ENCODE measurements at regions not wholly inside any gene's neighbourhood (a gene's known extent, or its start where the extent isn't known, plus 50 kb on each side); places are given as distances from the start of the nearest gene placed in this dataset.

DNA sequence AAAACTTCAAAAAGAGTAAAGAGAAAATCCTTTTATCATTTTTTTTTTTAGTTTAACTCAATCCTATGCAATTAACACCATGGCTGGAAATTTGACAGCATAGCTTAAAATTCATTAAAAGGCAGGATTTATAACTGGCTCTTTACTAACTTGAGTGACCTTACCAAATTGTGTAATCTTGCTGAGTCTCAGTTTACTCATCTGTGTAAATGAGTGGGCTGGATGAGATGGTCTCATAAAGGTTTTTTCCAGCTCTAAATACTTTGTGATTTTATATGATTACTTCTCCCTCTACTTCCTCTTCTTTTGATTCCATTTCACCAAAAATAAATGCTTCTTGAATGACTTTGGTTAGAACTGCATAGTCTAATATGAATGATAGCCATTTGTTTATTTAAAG is 234.9 kb upstream of the SATB1 start:
- H3K4me2 ChIP-seq (ENCODE audit: low read depth, low read length) = no peak overlapping the region
- no peak overlapping the region for H4K8ac ChIP-seq (ENCODE audit: low read depth in 2 of 2, low read length in 2 of 2)
- TF ChIP-seq CHD1 (IDR thresholded peaks at IDR 0.05; ENCODE audit: low read depth, low read length) (no peak), CEBPB (IDR thresholded peaks at IDR 0.05; ENCODE audit: low read depth, low read length) (no peak), SMC3 (IDR thresholded peaks at IDR 0.05; ENCODE audit: low read depth, low read length) (no peak), MAZ (IDR thresholded peaks at IDR 0.05; ENCODE audit: borderline replicate concordance, low read depth, low read length) (no peak)
- TF ChIP-seq, protein P1, sequence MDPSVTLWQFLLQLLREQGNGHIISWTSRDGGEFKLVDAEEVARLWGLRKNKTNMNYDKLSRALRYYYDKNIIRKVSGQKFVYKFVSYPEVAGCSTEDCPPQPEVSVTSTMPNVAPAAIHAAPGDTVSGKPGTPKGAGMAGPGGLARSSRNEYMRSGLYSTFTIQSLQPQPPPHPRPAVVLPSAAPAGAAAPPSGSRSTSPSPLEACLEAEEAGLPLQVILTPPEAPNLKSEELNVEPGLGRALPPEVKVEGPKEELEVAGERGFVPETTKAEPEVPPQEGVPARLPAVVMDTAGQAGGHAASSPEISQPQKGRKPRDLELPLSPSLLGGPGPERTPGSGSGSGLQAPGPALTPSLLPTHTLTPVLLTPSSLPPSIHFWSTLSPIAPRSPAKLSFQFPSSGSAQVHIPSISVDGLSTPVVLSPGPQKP (IDR thresholded peaks at IDR 0.05; ENCODE audit: borderline replicate concordance, low read depth, low read length) = no peak
- H2BK120ac ChIP-seq (ENCODE audit: low read depth, low read length) = no peak overlapping the region
- H3K9ac ChIP-seq (ENCODE audit: low read depth, low read length) = no peak overlapping the region
- ChIA-PET CTCF (interaction anchor here (0.6 kb wide), 1 partner anchor 1382 kb away, joined by 3 read pairs; no protein-coding TSS in a partner anchor), POLR2A (ENCODE audit: unreplicated experiment) (no interaction called here)
- no peaks in the 10 kb centered on the region for H3K4me1 ChIP-seq (ENCODE audit: control insufficient read depth, insufficient read depth, low read length)
- in situ Hi-C loops (cut with MboI; ENCODE audit: low sequenced_read_pairs) = no loop called here
- no peaks in the 10 kb centered on the region for H3K9me1 ChIP-seq (ENCODE audit: insufficient read depth, low read length)
- DNase-seq = no peak
- no peaks in the 10 kb centered on the region for H3K79me1 ChIP-seq (ENCODE audit: low read depth in 1 of 2, low read length in 2 of 2)
- H2BK15ac ChIP-seq (ENCODE audit: low read depth, low read length) = no peak overlapping the region
- H3K56ac ChIP-seq (ENCODE audit: extremely low read depth, insufficient read depth, low read length) = no peak overlapping the region
- ATAC-seq (ENCODE audit: low read depth) = no peak
- H3K4me3 ChIP-seq (ENCODE audit: insufficient read depth, low read depth, low read length) = no peak overlapping the region
- H3K14ac ChIP-seq (replicated peaks; ENCODE audit: low read depth, low read length) = no peak overlapping the region
- no peak overlapping the region for H2AK9ac ChIP-seq (replicated peaks; ENCODE audit: low read depth, low read length, poor library complexity)
- H3K27ac ChIP-seq (ENCODE audit: insufficient read depth, low read length) = no peak overlapping the region
- no peak overlapping the region for H2BK20ac ChIP-seq (ENCODE audit: low read depth, low read length)
- no peak overlapping the region for H2AK5ac ChIP-seq (ENCODE audit: low read depth, low read length)
- dilution Hi-C loops (cut with HindIII; ENCODE audit: low sequenced_read_pairs, unreplicated experiment) = no loop called here
- H4K91ac ChIP-seq (ENCODE audit: insufficient read depth, low read depth, low read length) = no peak overlapping the region
- H3K36me3 ChIP-seq (ENCODE audit: control insufficient read depth, insufficient read depth, low read length) = no peaks in the 10 kb centered on the region
- H3K9me3 ChIP-seq (ENCODE audit: control insufficient read depth, insufficient read depth, low read length) = peaks cover 6% of the 10 kb centered on the region; the same call in 1 of the 2 replicates
- H3K27me3 ChIP-seq (ENCODE audit: control insufficient read depth, insufficient read depth, low read length) = no peaks in the 10 kb centered on the region
- H3K18ac ChIP-seq (ENCODE audit: low read depth, low read length) = no peak overlapping the region
- H2AFZ ChIP-seq (replicated peaks; ENCODE audit: low read length, poor library complexity) = no peak overlapping the region
- no peaks in the 10 kb centered on the region for H4K20me1 ChIP-seq (ENCODE audit: insufficient read depth, low read length)
- no peak overlapping the region for H4K5ac ChIP-seq (ENCODE audit: low read depth, low read length)
- H3K23ac ChIP-seq (ENCODE audit: low read depth, low read length) = no peak overlapping the region
- no peak overlapping the region for H3K4ac ChIP-seq (ENCODE audit: low read depth, low read length)
- intact Hi-C loops (cut with micrococcal nuclease) = no loop called here
- no peak overlapping the region for H2BK5ac ChIP-seq (ENCODE audit: low read depth, low read length, poor library complexity, severe bottlenecking)
- BruUV-seq (replicated peaks) = no TSS peak
